Liver (tissue), 8 donors: ENCODE measurements at regions not wholly inside any gene's neighbourhood (a gene's known extent, or its start where the extent isn't known, plus 50 kb on each side); places are given as distances from the start of the nearest gene placed in this dataset.

Experiments used
- DNase-seq: peaks from one replicate; pipeline ENCODE4 v3.0.0-alpha.2; 2017; ENCODE audit warnings: low spot score
- H3K27ac ChIP-seq, 2 donors: one replicate each; pipeline ENCODE4 v1.7.0; 2013; ENCODE audit warnings: inconsistent platforms in 2 of 2, low read length in 2 of 2, control low read depth in 1 of 2, low read depth in 1 of 2, mild to moderate bottlenecking in 1 of 2
- H3K27me3 ChIP-seq, 4 donors: one replicate each; pipeline versions ENCODE4 v1.6.1 to v1.7.0; 2013; ENCODE audit warnings: low read length in 3 of 4, inconsistent platforms in 1 of 4, mild to moderate bottlenecking in 1 of 4, moderate library complexity in 1 of 4; ENCODE audit not compliant: control insufficient read depth in 4 of 4, insufficient read depth in 4 of 4
- H3K36me3 ChIP-seq, 4 donors: one replicate each; pipeline versions ENCODE4 v1.6.1 to v1.7.0; 2013; ENCODE audit warnings: low read length in 3 of 4, mild to moderate bottlenecking in 3 of 4, low read depth in 1 of 4, moderate library complexity in 1 of 4; ENCODE audit not compliant: control insufficient read depth in 4 of 4, insufficient read depth in 3 of 4
- H3K4me1 ChIP-seq, 4 donors: one replicate each; pipeline versions ENCODE4 v1.6.1 to v1.7.0; 2013; ENCODE audit warnings: low read length in 3 of 4, mild to moderate bottlenecking in 3 of 4, moderate library complexity in 1 of 4; ENCODE audit not compliant: control insufficient read depth in 4 of 4, insufficient read depth in 4 of 4
- H3K4me3 ChIP-seq, 3 donors: one replicate each; pipeline versions ENCODE4 v1.6.1 to v1.7.0; 2013; ENCODE audit warnings: low read length in 3 of 3, control low read depth in 1 of 3, low read depth in 1 of 3, mild to moderate bottlenecking in 1 of 3
- H3K9ac ChIP-seq, 2 donors: one replicate each; pipeline ENCODE4 v1.7.0; 2013; ENCODE audit warnings: low read length in 2 of 2, mild to moderate bottlenecking in 2 of 2, moderate library complexity in 2 of 2, control low read depth in 1 of 2, low read depth in 1 of 2
- H3K9me3 ChIP-seq, 4 donors: one replicate each; pipeline versions ENCODE4 v1.6.1 to v1.7.0; 2013; ENCODE audit warnings: low read length in 3 of 4; ENCODE audit not compliant: control insufficient read depth in 4 of 4
- FOXA1 ChIP-seq: IDR thresholded peaks from 2 replicates; pipeline ENCODE4 v1.6.1; 2016; ENCODE audit warnings: antibody characterized with exemption
- HNF4A ChIP-seq, 2 donors: conservative IDR thresholded peaks; 2 replicates each; pipeline ENCODE4 v1.6.1; 2016; ENCODE audit warnings: antibody characterized with exemption in 2 of 2, mild to moderate bottlenecking in 2 of 2
- JUND ChIP-seq, 2 donors: IDR thresholded peaks; 2 replicates each; pipeline ENCODE4 v1.6.1; 2016; ENCODE audit warnings: antibody characterized with exemption in 2 of 2
- NR2F2 ChIP-seq: IDR thresholded peaks from 2 replicates; pipeline ENCODE4 v1.6.1; 2016; ENCODE audit warnings: antibody characterized with exemption
- RAD21 ChIP-seq, 2 donors: IDR thresholded peaks; 2 replicates each; pipeline ENCODE4 v1.6.1; 2016; ENCODE audit warnings: antibody characterized with exemption in 2 of 2, mild to moderate bottlenecking in 2 of 2
- RXRA ChIP-seq, 2 donors: IDR thresholded peaks; 2 replicates each; pipeline ENCODE4 v1.6.1; 2017 to 2018; ENCODE audit warnings: antibody characterized with exemption in 2 of 2, mild to moderate bottlenecking in 1 of 2
- SP1 ChIP-seq: IDR thresholded peaks from 2 replicates; pipeline ENCODE4 v1.6.1; 2018; ENCODE audit warnings: antibody characterized with exemption, mild to moderate bottlenecking
- TAF1 ChIP-seq: conservative IDR thresholded peaks from 2 replicates; pipeline ENCODE4 v1.6.1; 2016; ENCODE audit warnings: antibody characterized with exemption, mild to moderate bottlenecking
- WGBS: extraction: QIAGEN DNeasy Blood & Tissue Kit; methylation state at CpG from one replicate; pipeline ENCODE4 v1.1.7; 2013; 5-methylcytosine and 5-hydroxymethylcytosine counted together
- TF ChIP-seq, protein P1 (sequence below): fragments of 150-350 bp; IDR thresholded peaks from 2 replicates; pipeline ENCODE4 v1.5.1; 2017; ENCODE audit warnings: improper control_type of control experiment, low read depth, low read length; ENCODE audit not compliant: missing input control
- TF ChIP-seq, protein P2 (sequence below): IDR thresholded peaks from 2 replicates; pipeline ENCODE4 v1.6.1; 2016; ENCODE audit warnings: antibody characterized with exemption
- TF ChIP-seq, protein P3 (sequence below): IDR thresholded peaks from 2 replicates; pipeline ENCODE4 v1.6.1; 2016; ENCODE audit warnings: antibody characterized with exemption
- donor health status: healthy.
- donor health status: healthy.
- donor health status: healthy.
- donor health status: healthy.
- donor health status: healthy.

DNA sequence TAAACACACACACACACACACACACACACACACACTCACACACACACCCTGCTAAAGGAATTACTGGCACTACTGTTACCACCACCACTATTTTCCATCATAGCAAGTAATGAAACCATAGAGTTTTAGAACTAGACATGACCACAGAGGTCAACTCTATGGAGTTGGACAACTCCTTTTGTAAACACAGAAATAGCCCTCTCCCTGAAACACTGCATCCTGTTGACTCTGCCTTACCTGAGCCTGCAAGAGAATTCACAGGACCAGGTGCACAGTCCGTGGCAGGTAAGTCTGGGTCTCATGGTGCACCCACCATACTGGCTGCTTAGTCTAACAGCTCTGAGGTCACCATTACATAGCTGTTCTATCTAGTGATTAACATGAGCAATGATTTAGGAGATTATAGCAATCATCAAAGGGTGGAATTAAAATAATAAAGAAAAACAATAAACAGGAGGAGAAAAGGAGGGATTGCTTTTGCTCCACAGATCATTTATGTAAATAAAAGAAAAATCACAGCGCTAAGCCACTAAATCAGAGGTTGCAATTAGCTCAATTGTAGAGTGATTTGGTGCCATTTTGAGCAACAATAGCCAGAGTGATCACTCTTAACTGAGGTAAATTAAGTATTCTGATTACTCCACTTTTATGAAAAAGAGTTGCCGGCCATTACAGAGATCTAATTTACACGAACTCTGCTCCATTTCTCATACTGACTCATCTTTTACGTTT, 340.0 kb upstream of the RASGEF1B start:
- no peak for DNase-seq
- no peak overlapping the region for H3K27ac ChIP-seq
- peaks cover 0 to 3% (median 1%) of the 10 kb centered on the region in 4 donors for H3K4me1 ChIP-seq
- no peaks in the 10 kb centered on the region for H3K9me3 ChIP-seq
- no peaks in the 10 kb centered on the region for H3K36me3 ChIP-seq
- TF ChIP-seq JUND (IDR thresholded peaks at IDR 0.05), result no peak
- TF ChIP-seq, protein P1, sequence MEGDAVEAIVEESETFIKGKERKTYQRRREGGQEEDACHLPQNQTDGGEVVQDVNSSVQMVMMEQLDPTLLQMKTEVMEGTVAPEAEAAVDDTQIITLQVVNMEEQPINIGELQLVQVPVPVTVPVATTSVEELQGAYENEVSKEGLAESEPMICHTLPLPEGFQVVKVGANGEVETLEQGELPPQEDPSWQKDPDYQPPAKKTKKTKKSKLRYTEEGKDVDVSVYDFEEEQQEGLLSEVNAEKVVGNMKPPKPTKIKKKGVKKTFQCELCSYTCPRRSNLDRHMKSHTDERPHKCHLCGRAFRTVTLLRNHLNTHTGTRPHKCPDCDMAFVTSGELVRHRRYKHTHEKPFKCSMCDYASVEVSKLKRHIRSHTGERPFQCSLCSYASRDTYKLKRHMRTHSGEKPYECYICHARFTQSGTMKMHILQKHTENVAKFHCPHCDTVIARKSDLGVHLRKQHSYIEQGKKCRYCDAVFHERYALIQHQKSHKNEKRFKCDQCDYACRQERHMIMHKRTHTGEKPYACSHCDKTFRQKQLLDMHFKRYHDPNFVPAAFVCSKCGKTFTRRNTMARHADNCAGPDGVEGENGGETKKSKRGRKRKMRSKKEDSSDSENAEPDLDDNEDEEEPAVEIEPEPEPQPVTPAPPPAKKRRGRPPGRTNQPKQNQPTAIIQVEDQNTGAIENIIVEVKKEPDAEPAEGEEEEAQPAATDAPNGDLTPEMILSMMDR, result no peak
- H3K27me3 ChIP-seq, result peaks cover 0 to 2% (median 0%) of the 10 kb centered on the region in 4 donors
- no peak overlapping the region for H3K9ac ChIP-seq
- no peak overlapping the region for H3K4me3 ChIP-seq
- WGBS, result 77% methylated on average over 5 of the region's 5 CpGs

DNA sequence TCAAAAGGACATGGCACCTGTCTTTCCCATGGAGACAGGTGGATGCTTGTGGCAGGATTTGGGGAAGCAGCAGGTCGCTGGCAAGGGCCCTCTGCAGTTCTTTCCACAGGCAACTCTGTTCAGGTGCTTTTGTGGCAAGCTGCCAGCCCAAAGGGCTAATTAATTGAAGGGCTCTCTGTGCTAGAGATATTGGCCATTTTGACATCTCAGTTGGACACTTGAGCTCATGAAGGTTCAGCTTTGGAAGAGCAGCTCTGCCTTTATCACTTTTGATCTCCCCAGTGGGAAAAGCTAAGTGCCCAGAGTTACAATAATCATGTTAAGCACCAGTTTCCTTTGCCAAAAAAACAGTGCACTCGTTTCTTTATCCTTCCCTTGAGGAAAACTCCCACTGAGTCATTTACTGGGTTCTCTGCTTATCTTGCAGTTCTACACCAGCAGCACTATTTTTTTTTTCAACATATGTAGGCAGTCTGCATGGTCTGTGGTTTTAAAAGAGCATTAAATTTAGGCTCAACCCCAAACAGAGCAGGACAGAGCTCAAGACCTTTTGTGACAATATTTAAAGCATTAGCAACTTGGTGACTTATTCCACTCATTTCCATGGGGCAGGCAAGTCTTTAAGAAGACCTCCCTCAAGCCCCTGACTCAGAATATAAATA, 336.4 kb upstream of the RASGEF1B start:
- Histone ChIP-seq H3K9me3 (no peaks in the 10 kb centered on the region), H3K27ac (no peak overlapping the region), H3K36me3 (no peaks in the 10 kb centered on the region), H3K9ac (no peak overlapping the region), H3K4me3 (no peak overlapping the region), H3K27me3 (peaks cover 0 to 2% (median 0%) of the 10 kb centered on the region in 4 donors), H3K4me1 (peaks cover 0 to 6% (median 0%) of the 10 kb centered on the region in 4 donors)
- no peak for TF ChIP-seq TAF1
- no peak for TF ChIP-seq FOXA1
- TF ChIP-seq SP1, result no peak
- TF ChIP-seq, protein P2, sequence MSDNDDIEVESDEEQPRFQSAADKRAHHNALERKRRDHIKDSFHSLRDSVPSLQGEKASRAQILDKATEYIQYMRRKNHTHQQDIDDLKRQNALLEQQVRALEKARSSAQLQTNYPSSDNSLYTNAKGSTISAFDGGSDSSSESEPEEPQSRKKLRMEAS, result no peak
- TF ChIP-seq, protein P3, sequence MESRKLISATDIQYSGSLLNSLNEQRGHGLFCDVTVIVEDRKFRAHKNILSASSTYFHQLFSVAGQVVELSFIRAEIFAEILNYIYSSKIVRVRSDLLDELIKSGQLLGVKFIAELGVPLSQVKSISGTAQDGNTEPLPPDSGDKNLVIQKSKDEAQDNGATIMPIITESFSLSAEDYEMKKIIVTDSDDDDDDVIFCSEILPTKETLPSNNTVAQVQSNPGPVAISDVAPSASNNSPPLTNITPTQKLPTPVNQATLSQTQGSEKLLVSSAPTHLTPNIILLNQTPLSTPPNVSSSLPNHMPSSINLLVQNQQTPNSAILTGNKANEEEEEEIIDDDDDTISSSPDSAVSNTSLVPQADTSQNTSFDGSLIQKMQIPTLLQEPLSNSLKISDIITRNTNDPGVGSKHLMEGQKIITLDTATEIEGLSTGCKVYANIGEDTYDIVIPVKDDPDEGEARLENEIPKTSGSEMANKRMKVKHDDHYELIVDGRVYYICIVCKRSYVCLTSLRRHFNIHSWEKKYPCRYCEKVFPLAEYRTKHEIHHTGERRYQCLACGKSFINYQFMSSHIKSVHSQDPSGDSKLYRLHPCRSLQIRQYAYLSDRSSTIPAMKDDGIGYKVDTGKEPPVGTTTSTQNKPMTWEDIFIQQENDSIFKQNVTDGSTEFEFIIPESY, result no peak
- no peak for TF ChIP-seq HNF4A (conservative IDR thresholded peaks at IDR 0.05)
- no peak for TF ChIP-seq NR2F2
- DNase-seq, result no peak
- WGBS, result 74% methylated on average over 2 of the region's 2 CpGs

DNA sequence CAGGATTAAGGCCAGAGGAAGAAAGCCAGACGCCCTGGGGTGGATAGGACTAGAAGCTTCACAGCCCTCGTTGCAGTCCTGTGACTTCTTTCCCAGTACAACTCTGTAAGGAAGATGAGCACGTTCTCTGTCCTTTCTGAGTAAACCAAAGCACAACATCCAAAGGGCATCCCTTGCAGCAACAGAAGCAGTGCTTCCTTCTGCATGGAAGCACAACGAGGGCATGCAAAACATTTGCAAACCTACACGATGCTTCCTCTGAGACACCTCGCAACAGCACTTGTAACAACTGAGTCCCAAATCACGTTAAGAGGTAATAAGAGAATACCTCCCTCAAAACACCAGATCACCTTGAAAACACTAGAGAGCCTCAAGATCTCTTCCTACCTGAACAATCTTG, 335.7 kb upstream of the RASGEF1B start:
- no peaks in the 10 kb centered on the region for H3K9me3 ChIP-seq
- H3K27me3 ChIP-seq, result peaks cover 0 to 2% (median 0%) of the 10 kb centered on the region in 4 donors
- 68% methylated on average over 7 of the region's 7 CpGs for WGBS
- H3K36me3 ChIP-seq, result no peaks in the 10 kb centered on the region
- no peak overlapping the region for H3K4me3 ChIP-seq
- H3K27ac ChIP-seq, result no peak overlapping the region
- DNase-seq, result no peak
- peaks cover 0 to 6% (median under 1%) of the 10 kb centered on the region in 4 donors for H3K4me1 ChIP-seq
- TF ChIP-seq RXRA (IDR thresholded peaks at IDR 0.05) (no peak), NR2F2 (no peak), RAD21 (IDR thresholded peaks at IDR 0.05) (no peak)
- H3K9ac ChIP-seq, result no peak overlapping the region
